GM20431 (cell line): ENCODE measurements at regions not wholly inside any gene's neighbourhood (a gene's known extent, or its start where the extent isn't known, plus 50 kb on each side); places are given as distances from the start of the nearest gene placed in this dataset.
"Not testable (repeated sequence)": the region's sequence is repeated elsewhere in the genome, so short reads cannot be mapped to it uniquely, and the experiment has no call there.

Experiments used
- in situ Hi-C: fragments of 300-500 bp; cut with MseI, MboI; formaldehyde crosslinking; loops from one replicate; pipeline ENCODE4 v1.15.0; 2020; ENCODE audit warnings: low sequenced_read_pairs; ENCODE audit not compliant: unreplicated experiment

DNA sequence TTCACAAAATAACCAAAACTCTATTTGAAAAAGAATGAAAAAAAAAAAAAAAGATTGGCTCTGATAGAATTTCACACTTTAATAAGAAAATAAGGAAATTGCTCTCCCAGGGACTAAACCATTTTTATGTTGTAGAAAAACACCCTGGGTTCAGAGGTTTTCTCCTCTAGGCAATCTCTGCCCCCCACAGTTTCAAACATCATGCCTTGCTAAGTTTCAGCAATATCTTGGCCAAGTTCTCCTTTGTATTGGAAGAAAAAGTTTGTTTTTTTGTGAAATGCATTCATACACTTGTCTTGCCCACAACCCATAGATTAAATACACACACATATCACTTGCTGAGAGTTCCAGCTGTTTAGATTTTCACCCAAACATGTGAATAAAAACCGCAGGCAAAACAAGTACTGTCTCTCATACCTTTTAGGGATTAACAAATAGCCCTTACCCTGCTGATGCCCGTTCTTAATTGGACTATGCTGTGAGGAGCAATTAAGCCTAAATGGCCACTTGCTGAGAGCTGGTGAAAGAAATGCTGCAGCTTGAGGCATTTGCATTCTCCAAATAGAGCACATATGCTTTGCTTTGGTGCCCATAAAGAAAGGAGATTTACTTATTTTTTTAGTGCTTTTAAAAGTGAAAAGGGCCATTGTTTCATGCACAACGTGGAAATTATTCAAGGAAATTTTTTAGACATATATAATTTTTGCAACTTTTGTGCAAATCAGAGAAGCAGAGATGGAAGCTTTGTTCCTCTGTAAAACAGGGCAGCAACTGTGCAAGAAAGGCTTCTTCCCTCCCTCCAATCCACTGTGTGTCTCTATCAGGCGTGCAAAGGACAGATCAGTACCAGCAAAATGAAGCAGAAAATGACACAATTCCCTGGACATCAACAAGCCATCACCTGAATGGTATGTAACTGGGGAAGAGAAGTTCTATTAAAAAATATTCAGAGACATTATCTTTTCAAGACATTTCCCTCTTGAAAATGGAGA, 262.4 kb upstream of the KIF2A start:
- in situ Hi-C loops = no loop called here

DNA sequence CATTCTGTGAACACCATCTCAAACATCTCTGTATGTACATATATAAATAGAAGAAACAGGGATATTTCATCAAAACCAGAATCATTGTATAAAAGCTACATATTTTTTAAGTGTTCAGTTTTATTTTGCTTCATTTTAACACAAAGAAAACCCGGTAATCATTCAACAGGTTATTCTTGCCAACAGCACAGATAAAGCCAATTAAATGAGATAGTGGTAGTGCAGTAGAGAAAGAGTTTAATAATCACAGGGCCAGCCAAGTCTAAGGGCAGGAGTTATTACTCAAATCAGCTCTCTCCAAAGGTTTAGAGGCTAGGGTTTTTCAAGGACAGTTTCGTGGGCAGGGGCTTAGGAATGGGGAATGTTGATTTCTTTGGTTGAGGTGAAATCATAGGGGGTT, 261.0 kb upstream of the KIF2A start:
- in situ Hi-C loops = no loop called here

DNA sequence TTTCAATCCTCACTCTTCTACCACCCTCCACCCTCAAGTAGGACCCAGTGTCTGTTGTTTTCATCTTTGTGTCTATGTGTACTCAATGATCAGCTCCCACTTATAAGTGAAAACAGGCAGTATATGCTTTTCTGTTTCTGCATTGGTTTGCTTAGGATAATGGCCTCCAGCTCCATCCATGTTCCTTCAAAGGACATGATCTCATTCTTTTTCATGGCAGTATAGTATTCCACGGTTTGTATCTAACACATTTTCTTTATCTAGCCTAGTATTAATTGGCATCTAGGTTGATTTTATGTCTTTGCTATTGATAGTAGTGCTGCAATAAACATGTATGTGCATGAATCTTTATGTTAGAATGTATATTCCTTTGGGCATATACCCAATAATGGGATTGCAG, 259.8 kb upstream of the KIF2A start:
- in situ Hi-C loops = no loop called here

DNA sequence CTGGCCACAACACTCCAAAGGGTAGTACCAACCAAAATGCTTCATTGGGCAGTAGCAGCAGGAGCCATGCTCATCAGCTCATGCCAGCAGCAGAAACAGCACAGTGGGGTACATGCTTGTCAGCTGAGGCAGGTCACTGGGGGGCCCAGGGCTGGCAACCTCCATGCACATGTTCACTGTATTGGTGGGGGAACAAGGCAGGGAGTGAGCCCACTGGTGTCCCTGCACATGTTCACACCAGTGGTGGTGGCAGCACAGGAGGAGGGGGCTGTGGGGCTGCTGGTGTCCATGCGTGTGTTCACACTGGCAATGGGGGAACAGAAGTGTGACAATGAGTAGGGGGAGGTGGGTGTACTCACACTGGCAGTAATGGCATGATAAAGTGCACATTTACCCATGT, 254.3 kb upstream of the KIF2A start:
- in situ Hi-C loops = no loop called here

DNA sequence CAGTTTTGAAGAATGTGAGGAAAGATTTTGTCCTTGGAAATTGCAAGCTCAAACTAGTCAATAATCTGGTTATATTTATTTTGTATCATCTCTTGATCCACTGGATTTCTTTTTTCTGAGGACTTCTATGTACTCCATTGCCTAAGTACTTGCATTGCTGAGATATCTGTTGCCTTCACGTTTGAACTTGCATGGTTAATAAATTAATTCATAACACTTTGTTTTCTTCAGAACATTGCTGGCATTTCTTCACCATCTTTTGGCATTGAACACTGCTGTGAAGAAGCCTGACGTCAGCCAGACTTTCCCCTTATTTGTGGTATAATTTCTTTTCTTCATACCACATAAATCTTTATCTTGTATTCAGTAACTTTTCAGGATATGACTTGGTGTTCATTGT, 246.0 kb upstream of the KIF2A start:
- in situ Hi-C loops = no loop called here

DNA sequence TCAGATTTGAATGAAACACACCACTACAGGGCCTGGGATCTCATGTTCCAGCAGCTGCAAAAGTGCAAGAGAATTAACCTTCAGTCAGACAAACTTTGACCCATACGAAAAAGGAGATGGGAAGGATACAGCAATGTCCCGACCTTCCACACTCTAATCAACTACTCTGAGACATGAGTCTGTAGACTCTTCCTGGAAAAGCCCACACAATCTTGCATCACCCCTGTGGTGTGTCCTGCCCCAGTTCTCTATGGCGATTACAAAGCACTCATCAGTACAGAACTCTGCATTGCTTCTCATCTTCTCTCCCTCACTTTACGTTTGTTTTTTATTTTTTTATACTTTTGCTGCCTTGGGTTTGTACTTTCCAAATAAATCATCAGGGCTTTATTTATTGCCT, 241.0 kb upstream of the KIF2A start:
- in situ Hi-C loops = no loop called here

DNA sequence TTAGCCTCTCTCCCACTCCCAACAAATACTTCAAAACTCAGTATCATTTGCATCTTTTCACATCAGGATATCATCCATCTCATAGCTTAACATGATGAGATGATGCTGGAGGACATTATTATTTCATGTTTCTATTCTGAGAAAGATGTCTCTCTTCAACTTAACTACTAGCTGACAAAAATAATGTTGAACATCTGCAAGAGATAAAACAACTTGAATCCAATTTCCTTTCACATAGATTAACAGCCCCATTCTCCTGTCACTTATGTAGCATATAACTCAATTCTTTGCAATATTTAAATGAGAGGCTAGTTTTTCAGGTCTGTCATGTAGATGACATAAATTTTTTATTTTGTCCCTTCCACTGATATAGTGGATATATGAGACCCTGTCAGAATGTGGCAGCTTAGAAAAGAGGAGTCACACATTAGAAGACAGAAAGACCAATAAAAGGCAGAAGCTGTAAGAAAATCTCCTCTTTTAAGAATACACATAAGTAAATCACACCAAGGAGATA, 239.2 kb upstream of the KIF2A start:
- in situ Hi-C loops = no loop called here

DNA sequence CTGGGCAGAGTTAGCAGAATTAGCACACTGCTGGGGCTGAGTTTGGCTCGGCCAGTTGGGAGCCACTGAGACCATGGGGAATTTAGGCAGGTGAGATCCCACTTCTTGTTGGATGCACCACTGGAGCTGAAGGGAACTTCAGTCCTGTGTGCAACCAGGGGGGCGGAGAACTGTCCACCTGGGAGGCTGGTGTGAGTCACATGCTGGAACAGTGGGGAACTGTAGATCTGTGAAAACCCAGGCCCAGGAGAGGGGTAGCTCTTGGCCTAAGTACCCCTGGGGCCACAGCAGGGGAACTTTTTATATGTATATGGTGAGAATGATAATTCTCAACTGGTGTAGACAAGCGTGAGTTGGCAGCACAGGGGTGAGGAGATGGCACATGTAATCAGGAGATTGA, 237.5 kb upstream of the KIF2A start:
- in situ Hi-C loops = no loop called here

DNA sequence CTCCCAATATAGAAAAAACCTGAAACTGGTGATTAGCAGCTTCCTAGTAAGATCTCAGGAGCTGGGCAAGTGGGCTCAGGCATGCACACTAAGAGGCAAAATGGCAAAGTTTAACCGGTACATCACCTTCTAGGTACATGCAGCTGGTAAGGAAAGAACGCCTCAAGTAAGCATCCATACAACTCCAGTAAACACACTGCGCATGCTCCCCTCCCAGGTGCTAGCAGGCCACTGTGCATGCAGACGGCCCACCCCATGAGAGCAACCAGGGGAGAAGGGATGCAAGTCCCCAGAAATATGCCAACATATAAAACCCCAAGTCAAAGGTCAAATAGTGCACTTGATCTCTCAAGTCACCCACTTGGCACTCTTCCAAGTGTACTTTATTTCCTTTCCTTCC, 228.6 kb upstream of the KIF2A start:
- in situ Hi-C loops = no loop called here

DNA sequence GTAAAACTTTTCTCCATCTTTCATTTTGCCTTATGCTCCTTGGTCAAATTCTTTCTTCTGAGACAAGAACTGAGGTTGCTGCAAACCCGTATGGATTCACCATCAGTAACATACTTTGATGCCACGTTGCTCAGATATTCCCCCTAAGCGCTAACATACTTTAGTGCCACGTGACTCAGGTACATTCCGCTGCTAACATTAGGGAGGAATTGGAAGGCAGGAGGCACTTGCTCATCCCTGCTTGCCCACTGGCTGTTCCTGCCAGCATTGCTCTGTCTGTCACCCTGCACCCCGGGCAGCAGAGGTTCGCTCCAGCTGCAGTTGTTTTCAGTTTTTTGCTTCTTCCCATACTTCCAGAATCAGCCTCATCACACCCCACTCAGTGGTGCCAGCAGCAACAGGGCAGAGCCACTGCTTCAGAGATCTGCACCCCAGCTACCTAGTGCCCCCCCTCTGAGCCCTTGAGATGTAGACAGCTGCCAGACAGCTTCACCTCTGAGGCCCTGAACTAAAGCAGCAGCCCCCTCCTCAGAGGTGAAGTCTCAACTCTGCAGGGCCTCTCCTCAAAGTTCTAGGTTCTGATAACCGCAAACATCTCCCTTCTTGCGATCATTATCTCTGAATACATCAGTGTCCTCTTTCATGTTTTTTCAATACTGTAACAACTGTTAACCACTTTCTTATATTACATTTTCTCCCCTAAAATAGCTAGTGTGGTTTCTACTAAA, 228.0 kb upstream of the KIF2A start:
- in situ Hi-C loops = no loop called here

DNA sequence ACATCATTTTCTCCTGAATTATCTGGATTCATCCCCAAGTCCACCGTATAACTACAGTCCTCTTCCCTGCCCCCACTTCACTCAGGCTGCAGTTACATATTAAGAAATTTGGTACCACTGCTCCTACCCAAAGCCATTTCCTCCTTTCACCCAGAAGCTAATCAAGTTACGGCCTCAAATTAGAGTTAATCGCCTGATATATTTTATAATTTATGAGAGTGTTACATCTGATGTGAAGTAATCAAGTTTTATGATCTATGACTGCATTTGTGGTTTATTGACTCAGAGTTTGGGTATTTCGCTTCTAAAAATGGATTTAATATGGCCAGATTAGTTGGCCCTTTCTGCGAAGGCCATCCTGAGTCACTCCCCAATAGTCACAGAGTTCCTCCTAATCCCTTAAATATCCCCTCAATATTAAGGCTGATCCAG, 223.6 kb upstream of the KIF2A start:
- in situ Hi-C loops = no loop called here

DNA sequence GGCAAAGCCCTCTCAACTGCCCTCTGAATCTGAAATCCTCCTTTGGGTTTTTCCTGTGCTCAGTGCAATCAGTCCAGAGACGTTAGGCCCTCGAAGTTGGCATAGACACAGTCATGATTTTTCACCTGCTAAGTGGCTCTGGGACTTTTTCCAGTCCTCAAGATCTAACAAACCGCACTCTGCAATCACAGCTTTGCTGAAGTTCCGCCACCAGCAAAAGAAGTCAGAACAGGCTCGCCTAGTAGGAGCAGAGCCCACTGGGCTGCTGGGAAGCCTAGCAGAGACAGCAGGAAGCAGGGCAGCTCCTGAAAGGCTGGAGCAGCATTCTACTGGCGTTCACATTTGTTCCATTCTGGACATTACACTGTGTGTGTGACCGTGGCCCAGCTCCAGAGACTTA, 222.8 kb upstream of the KIF2A start:
- in situ Hi-C loops = no loop called here

DNA sequence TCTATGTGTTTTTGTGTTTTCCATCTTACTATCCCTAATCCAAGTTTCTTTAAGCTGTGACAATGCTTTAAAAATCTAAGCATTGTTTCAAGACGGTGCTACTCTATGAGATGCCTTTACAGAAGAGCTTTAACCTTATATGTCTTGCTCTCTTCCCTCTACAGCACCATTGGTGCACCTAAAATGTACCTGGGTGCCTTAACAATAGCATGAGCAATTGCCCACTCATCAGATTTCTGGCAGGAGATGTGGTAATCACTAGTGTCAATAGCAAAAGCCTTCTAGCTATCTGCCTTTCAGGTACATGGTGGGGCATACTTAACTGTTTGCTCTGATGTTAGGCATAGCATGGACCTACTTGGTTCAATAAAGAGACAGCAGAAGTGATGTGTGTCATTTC, 222.3 kb upstream of the KIF2A start:
- in situ Hi-C loops = no loop called here

DNA sequence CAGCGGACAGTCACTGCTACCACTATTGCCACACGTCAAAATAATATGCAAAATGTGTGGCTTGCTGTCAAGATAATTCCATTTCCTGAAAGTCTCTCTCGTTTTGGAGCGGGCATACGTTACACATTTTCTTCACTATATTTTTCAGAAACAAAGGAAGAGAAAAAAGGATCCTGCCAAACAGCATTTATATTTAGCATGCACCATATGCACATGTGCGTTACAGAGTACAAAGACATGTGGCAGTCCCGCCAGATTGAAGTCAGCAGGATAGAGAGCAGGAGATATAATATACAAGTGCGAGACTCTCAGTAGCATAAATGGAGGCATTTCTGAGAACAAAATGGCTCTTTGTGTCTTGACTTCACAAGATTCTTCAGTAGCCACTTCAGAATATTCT, 221.6 kb upstream of the KIF2A start:
- in situ Hi-C loops = no loop called here

DNA sequence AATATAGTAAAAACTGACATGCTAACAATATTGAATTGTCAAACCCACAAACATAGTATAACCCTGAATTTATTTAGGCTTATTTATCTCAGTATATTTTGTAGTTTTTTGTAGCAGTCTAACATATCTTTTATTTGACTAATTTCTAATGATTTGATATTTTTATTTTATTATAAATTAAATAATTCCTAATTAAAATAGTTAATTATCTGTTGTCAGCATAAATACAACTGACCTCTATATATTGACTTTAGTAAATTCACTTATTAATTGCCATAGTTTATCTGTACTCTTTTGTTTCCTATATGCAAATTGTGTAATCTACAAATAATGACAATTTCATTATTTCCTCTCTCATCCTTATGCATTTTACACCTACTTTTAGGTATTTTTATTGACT, 215.1 kb upstream of the KIF2A start:
- in situ Hi-C loops = no loop called here

DNA sequence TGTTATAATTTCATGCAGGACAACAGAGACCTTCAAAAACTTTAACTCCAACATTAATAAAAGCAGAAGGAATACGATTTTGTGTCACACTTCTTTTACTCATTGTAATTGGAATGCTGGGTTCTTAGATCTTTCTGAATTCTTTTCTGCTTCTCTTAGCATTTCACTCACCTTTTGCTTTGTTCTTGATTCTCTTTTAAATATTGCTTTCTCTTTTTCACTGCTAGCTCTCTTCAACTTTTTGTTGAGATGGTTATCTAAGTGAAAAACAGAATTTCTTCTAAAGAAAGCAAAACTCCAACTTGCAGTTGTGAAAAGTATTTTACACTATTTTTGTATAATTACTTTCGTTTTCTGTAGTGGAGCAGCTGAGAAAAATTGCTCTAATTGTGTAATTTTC, 212.6 kb upstream of the KIF2A start:
- in situ Hi-C loops = no loop called here

DNA sequence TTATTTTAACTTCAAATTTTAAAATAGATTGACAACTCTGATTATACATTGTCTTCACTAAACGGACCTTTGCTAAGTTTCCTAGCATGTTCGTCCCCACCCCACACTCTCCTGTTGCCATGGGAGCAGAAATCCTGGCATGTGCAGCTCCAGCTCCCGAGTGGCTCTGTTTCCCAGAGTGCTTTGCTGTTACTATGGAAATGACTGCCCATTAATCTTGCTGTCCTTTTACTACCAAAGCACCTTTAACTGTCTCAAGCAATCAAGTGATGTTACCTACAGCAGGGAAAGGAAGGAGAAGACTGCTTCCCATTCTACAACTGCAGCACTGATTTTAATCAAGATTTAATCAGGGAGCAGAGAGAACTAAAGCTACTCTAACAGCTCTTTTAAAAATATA, 212.0 kb upstream of the KIF2A start:
- in situ Hi-C loops = no loop called here

DNA sequence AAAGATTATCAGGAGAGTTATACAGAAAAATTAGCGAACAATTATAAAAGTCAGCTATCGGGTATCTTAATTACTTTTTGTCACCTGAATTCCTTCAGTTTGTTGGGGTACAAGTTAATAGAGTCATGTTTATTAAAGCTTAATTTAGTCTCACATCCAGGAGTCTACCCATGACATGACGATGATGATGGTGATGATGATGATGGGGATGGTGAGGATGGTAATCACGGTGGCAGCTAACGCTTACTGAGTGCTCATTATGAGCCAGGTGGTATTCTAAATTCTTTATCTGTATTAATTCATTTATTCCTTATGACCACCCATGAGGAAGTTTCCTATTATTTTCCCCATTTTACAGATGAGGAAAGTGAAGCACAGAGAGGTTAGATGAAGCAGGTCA, 208.6 kb upstream of the KIF2A start:
- in situ Hi-C loops = no loop called here

DNA sequence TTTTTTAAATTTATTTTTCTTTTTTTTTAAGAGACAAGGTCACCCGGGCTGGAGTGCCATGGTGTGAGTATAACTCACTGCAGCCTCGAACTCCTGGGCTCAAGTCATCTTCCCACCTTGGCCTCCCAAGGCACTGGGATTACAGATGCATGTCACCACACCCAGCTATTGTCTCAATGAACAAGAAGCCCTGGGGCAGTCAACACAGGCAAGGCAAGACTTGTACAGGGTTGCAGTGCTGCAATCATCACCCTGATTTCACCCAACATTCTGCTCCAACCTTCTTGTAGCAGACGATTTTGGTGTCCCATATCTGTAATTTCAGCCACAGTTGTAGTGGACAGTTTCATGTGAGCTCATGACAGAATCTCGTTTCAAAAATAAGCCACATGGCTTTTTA, 205.8 kb upstream of the KIF2A start:
- in situ Hi-C loops = no loop called here

DNA sequence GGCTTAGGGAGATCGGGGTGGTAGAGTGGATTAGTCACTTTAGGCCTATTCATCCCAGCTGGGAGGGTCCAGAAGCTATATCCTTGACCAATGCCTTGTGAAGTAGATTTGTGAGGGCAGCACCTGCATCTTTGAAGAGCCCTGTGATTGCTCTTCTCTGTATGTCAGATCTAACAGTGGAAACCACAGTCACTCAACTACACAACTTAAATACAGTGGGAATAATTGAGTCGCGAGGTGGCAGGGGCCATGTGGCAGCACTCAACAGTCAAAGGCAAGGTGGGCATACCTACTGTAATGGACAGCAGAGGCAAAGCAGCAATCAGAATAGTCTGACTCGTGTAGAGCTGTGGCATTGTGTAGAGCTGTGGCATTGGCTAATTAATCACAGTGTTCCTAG, 202.1 kb upstream of the KIF2A start:
- in situ Hi-C loops = not testable (repeated sequence)

DNA sequence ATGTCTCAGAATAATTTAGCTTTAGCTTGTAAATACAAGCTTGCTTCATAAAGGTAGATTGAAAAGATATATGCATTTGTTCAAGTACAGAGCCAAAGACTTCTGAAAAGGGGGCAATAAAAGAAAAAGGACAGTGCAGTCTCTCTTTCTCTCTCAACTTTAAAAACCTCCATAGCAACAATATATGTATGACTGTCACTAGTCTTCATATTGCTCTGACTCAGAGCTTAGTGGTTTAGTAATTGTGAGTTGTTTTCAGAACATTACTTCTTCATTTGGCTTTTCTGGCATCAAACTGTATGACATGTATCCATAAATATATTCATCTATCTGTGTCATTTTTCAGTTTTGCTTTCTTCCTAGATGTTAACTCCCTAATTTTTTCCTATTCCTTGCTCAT, 194.6 kb upstream of the KIF2A start:
- in situ Hi-C loops = no loop called here
